NCI-H1092 treated with DMSO at 0.1 percent for 48 hours (cell line): ENCODE measurements at regions not wholly inside any gene's neighbourhood (a gene's known extent, or its start where the extent isn't known, plus 50 kb on each side); places are given as distances from the start of the nearest gene placed in this dataset.
"Not testable (repeated sequence)": the region's sequence is repeated elsewhere in the genome, so short reads cannot be mapped to it uniquely, and the experiment has no call there.

Source experiments
- DNase-seq: peaks from one replicate; lab custom pipeline; 2025; lab: John Stamatoyannopoulos, UW

DNA sequence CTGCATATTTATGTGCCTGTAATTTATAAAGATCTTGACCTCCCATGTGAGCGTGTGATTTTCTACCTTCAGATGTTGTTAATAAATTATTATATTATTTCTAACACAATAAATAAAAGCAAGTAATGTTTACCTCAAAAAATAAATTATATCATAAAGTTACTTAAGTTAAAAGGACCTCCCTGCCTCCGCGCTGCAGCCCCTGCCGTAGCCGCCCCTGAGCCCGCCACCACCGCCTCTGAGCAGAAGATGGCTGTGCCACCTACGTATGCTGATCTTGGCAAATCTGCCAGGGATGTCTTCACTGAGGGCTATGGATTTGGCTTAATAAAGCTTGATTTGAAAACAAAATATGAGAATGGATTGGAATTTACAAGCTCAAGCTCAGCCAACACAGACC lies 119.6 kb upstream of the BRWD3 start:
- no peak for DNase-seq

DNA sequence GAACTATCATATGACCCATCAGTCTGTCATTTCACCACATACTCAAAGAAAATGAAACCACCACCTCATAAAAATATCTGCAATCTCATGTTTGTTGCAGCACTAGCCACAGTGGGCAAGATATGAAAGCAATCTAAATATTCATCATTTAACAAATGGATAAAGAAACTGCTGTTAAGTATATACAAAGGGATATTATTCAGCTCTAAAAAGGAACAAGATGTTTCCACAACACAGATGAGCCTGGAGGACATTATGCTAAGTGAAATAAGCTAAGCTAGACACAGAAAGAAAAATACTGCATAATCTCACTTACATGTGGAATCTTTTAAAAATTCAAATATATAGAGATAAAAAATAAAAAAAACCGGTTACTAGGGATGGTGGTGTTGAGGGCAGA lies 108.2 kb upstream of the BRWD3 start:
- DNase-seq: no peak

GRCh38 chrX:80912351-80912750 lies 102.7 kb upstream of the BRWD3 start:
- DNase-seq: not testable (repeated sequence)

- no peak for DNase-seq
Observed at GRCh38 chrX:80879916-80880315, 70.2 kb upstream of the BRWD3 start.

GRCh38 chrX:80879143-80879542 lies 69.5 kb upstream of the BRWD3 start:
- DNase-seq: peak; percentile 27

GRCh38 chrX:80876877-80877276 lies 67.2 kb upstream of the BRWD3 start:
- peak; percentile 19 for DNase-seq
